Activated CD4-positive, alpha-beta memory T cell treated with anti-CD3 and anti-CD28 coated beads for 36 hours (primary cell): ENCODE measurements at regions not wholly inside any gene's neighbourhood (a gene's known extent, or its start where the extent isn't known, plus 50 kb on each side); places are given as distances from the start of the nearest gene placed in this dataset.
"Not testable (repeated sequence)": the region's sequence is repeated elsewhere in the genome, so short reads cannot be mapped to it uniquely, and the experiment has no call there.

ENCODE experiments used
- CTCF ChIA-PET: fragments of 350-600 bp; sonication (Branson Sonifier 250); formaldehyde crosslinking; loops from one replicate; lab custom pipeline; 2021; ENCODE audit warnings: antibody characterized with exemption, inconsistent platforms; lab: Charles Lee
- POLR2A ChIA-PET: fragments of 350-600 bp; sonication (Branson Sonifier 250); formaldehyde crosslinking; loops from one replicate; lab custom pipeline; 2021; ENCODE audit warnings: antibody characterized with exemption; lab: Charles Lee
- DNase-seq: peaks from one replicate; pipeline ENCODE4 v3.0.0-alpha.2; 2020
- H3K27ac Mint-ChIP-seq: one replicate; pipeline ENCODE4 v1.8.0; 2021; ENCODE audit warnings: mixed read lengths
- H3K27me3 Mint-ChIP-seq: one replicate; pipeline ENCODE4 v1.8.0; 2021; ENCODE audit warnings: mixed read lengths
- H3K36me3 Mint-ChIP-seq: one replicate; pipeline ENCODE4 v1.8.0; 2021; ENCODE audit warnings: mixed read lengths
- H3K4me1 Mint-ChIP-seq: one replicate; pipeline ENCODE4 v1.8.0; 2021; ENCODE audit warnings: low read depth, mixed read lengths
- H3K4me3 Mint-ChIP-seq: one replicate; pipeline ENCODE4 v1.8.0; 2021; ENCODE audit warnings: mild to moderate bottlenecking, mixed read lengths
- H3K9me3 Mint-ChIP-seq: one replicate; pipeline ENCODE4 v1.8.0; 2021; ENCODE audit warnings: mixed read lengths
- intact Hi-C: fragments of 100-400 bp; cut with micrococcal nuclease; formaldehyde crosslinking; loops from one replicate; pipeline ENCODE4 v1.15.1; 2023

DNA sequence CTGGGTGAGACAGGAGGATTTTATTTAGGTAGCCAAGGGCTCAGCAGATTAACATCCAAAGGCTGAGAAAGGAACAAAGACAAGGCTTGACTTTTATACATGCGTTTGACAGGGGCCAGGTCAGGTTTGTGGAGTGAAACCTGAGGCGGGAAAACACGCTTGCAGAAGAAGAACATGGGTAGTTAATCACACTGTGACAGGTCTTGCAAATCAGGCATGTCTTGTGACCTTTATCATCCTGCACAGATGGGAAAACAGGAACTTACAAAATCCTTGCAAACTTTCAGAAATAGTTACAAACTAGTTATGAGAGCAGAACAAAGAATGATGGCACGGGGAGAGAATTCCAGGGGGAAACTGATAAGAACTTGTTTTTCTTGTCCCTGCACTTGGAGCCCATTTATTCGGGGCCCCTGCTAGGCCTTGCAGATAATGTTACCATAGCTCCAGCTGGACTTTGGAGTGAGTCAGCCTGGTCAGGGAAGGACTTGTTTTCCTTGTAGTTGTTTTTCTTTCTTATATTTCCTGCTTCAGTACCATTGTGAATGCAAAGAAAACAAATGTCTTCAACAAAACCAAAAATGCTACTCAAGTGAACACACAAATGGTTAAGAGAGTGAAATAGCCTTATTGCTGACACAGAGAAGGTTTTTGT, 965.9 kb upstream of the ROBO1 start:
- intact Hi-C loops, result no loop called here
- no peak for DNase-seq
- no peaks in the 10 kb centered on the region for H3K27me3 Mint-ChIP-seq
- POLR2A ChIA-PET, result no interaction called here
- CTCF ChIA-PET, result no interaction called here
- H3K4me3 Mint-ChIP-seq, result no peak overlapping the region
- no peaks in the 10 kb centered on the region for H3K36me3 Mint-ChIP-seq
- peaks cover 12% of the 10 kb centered on the region for H3K9me3 Mint-ChIP-seq
- no peaks in the 10 kb centered on the region for H3K4me1 Mint-ChIP-seq
- H3K27ac Mint-ChIP-seq, result no peak overlapping the region

DNA sequence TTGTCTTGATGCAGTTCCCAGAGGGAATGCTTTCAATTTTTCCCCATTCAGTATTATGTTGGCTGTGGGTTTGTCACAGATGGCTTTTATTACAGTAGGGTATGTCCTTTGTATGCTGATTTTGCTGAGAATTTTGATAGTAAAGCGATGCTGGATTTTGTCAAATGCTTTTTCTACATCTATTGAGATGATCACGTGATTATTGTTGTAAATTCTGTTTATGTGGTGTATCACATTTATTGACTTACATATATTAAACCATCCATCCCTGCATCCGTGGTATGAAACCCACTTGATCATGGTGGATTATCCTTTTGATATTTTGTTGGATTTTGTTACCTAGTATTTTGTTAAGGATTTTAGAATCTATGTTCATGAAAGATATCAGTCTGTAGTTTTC, 959.8 kb upstream of the ROBO1 start:
- DNase-seq, H3K27me3 Mint-ChIP-seq, intact Hi-C loops, H3K27ac Mint-ChIP-seq, POLR2A ChIA-PET, CTCF ChIA-PET, H3K4me3 Mint-ChIP-seq, H3K9me3 Mint-ChIP-seq, H3K36me3 Mint-ChIP-seq, H3K4me1 Mint-ChIP-seq: not testable (repeated sequence)

DNA sequence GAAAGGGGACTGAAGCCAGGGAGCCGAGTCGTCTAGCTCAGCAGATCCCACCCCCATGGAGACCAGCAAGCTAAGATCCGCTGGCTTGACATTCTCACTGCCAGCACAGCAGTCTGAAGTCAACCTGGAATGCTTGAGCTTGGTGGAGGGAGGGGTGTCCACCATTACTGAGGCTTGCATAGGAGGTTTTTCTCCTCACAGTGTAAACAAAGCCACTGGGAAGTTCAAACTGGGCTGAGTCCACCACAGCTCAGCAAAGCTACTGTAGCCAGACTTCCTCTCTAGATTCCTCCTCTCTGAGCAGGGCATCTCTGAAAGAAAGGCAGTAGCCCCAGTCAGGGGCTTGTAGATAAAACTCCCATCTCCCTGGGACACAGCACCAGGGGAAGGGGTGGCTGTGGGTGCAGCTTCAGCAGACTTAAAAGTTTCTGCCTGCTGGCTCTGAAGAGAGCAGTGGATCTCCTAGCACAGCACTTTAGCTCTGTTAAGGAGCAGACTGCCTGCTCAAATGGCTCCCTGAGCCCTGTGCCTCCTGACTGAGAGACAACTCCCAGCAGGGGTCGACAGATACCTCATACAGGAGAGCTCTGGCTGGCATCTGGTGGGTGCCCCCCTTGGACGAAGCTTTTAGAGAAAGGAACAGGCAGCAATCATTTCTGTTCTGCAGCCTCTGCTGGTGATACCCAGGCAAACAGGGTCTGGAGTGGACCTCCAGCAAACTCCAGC, 942.0 kb upstream of the ROBO1 start:
- H3K4me1 Mint-ChIP-seq, H3K27ac Mint-ChIP-seq, intact Hi-C loops, H3K36me3 Mint-ChIP-seq, CTCF ChIA-PET, POLR2A ChIA-PET, H3K27me3 Mint-ChIP-seq, DNase-seq, H3K4me3 Mint-ChIP-seq: not testable (repeated sequence)
- peaks cover 37% of the 10 kb centered on the region for H3K9me3 Mint-ChIP-seq

DNA sequence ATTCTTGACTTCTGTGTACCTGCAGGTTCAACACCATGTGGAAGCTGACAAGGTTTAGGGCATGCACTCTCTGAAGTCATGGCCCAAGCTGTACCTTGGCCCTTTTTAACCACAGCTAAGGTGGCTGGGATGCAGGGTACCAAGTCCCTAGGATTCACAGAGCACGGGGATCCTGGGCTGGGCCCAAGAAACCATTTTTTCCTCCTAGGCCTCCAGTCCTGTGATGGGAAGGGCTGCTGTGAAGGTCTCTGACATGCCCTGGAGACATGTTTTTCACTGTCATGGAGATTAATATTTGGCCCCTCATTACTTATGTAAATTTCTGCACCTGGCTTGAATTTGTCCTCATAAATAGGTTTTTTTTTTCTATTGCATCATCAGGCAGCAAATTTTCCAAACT, 937.5 kb upstream of the ROBO1 start:
- intact Hi-C loops, result no loop called here
- Mint-ChIP-seq H3K4me3 (no peak overlapping the region), H3K27me3 (no peaks in the 10 kb centered on the region), H3K36me3 (no peaks in the 10 kb centered on the region), H3K4me1 (no peaks in the 10 kb centered on the region), H3K9me3 (peaks cover 36% of the 10 kb centered on the region), H3K27ac (no peak overlapping the region)
- ChIA-PET CTCF (no interaction called here), POLR2A (no interaction called here)
- no peak for DNase-seq

DNA sequence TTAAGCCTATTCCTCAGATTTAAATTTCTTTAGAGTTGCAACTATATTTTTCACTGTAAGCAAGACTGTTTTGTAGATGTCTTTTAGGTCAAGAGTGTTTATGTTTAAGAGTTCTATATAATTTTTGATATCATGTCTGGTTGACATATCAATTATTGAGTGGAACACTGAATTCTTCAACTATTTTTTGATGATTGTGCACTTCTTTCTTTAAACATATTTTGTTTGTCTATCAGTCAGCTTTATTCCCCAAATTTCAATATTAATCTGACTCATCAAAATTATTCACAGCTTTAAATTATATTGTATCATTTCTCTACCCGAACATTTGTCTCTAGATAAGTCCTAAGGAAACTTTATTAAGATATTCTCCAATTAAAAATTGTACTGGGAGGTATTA, 933.6 kb upstream of the ROBO1 start:
- H3K36me3 Mint-ChIP-seq, result no peaks in the 10 kb centered on the region
- CTCF ChIA-PET, result no interaction called here
- no peak for DNase-seq
- no peak overlapping the region for H3K27ac Mint-ChIP-seq
- H3K4me1 Mint-ChIP-seq, result no peaks in the 10 kb centered on the region
- H3K9me3 Mint-ChIP-seq, result peaks cover 25% of the 10 kb centered on the region
- no peaks in the 10 kb centered on the region for H3K27me3 Mint-ChIP-seq
- POLR2A ChIA-PET, result no interaction called here
- no peak overlapping the region for H3K4me3 Mint-ChIP-seq
- intact Hi-C loops, result no loop called here

DNA sequence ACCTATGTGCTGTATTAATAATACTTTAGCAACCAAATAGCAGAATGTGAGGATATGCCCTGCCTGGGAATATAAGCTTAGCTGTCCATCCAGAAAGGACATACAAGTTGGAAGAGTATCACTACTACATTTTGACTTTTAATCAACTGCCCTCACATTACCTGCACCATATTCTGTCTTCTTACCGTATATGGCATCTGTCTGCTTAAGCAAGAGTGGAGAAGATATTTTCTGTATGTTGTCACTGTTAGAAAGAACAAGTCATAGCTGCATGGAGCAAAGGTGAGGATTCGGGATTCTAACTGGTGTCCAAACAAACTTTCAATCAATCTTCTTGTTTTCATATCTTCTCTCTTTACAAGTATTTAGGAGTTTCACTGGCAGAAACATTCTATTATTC, 929.5 kb upstream of the ROBO1 start:
- H3K27ac Mint-ChIP-seq, result no peak overlapping the region
- ChIA-PET POLR2A (no interaction called here), CTCF (no interaction called here)
- no peak for DNase-seq
- no peak overlapping the region for H3K4me3 Mint-ChIP-seq
- H3K9me3 Mint-ChIP-seq, result peaks cover 9% of the 10 kb centered on the region
- intact Hi-C loops, result no loop called here
- H3K27me3 Mint-ChIP-seq, result no peaks in the 10 kb centered on the region
- H3K4me1 Mint-ChIP-seq, result no peaks in the 10 kb centered on the region
- peaks cover under 1% of the 10 kb centered on the region for H3K36me3 Mint-ChIP-seq

DNA sequence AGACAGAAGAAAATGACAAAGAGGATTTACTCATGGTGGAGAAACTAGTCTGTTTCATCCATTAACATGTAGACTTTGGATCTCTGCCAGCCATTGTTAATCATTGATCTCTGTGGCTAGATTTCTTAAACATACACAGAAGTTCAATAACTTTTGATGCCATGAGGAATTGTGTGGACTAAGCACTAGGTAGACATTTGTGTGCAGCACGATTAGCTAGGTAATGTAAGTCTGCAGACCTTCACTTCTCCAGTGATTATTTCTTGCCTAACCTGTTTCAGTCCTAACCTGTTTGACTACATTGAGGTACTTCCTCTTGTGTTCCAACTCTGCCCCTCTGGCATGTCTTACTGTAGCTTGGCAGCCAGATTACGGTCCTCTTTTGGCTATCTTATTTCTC, 928.5 kb upstream of the ROBO1 start:
- Mint-ChIP-seq H3K27me3 (no peaks in the 10 kb centered on the region), H3K27ac (no peak overlapping the region), H3K9me3 (peaks cover 14% of the 10 kb centered on the region), H3K4me1 (no peaks in the 10 kb centered on the region), H3K4me3 (no peak overlapping the region), H3K36me3 (peaks cover 2% of the 10 kb centered on the region)
- DNase-seq, result no peak
- intact Hi-C loops, result no loop called here
- POLR2A ChIA-PET, result no interaction called here
- CTCF ChIA-PET, result interaction anchor here (0.6 kb wide), 1 partner anchor 697 kb away, joined by 3 read pairs; no protein-coding TSS in a partner anchor

DNA sequence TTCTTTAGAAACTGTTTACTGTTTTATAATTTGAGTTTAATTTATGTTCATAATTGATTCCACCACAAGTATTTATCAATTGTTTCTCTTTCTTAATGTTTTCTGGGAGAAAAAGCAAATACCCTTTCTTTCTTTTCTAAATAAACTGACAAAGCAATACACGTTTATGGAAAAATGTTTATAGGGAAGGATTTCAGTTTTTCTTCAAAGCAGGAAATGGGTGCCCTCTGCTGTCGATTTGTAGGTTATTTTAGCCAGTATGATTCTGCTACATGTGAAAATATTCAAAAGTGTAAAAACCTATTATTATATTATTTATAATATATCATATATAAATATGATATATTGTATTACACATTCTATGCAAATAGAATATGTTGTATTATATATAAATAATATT, 921.0 kb upstream of the ROBO1 start:
- Mint-ChIP-seq H3K27ac (no peak overlapping the region), H3K9me3 (peaks cover 11% of the 10 kb centered on the region), H3K27me3 (no peaks in the 10 kb centered on the region), H3K4me1 (no peaks in the 10 kb centered on the region), H3K4me3 (no peak overlapping the region), H3K36me3 (peaks cover 2% of the 10 kb centered on the region)
- POLR2A ChIA-PET, result no interaction called here
- intact Hi-C loops, result loop anchor here (10.0 kb wide), 1 partner anchor 1164 kb away; no protein-coding TSS in a partner anchor
- CTCF ChIA-PET, result no interaction called here
- DNase-seq, result no peak

DNA sequence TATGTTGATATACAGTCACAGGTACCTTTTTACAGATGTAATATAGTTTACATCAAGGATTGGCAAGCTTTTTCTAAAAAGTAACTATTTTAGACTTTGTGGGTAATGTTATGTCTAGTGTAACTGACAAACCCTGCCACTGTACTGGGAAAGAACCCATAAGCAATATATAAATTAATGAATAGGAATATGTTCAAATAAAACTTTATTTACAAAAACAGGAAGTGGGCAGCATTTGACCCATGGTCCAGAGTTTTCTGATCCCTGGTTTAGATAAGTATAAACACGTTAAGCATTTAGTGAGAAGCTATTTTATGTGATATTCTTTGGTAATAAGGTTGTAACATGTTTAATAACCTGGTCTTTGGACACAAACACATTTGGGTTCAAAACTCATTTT, 915.2 kb upstream of the ROBO1 start:
- Mint-ChIP-seq H3K4me3 (no peak overlapping the region), H3K36me3 (no peaks in the 10 kb centered on the region), H3K4me1 (no peaks in the 10 kb centered on the region), H3K27ac (no peak overlapping the region), H3K9me3 (peaks cover 21% of the 10 kb centered on the region), H3K27me3 (no peaks in the 10 kb centered on the region)
- CTCF ChIA-PET, result no interaction called here
- POLR2A ChIA-PET, result no interaction called here
- intact Hi-C loops, result loop anchor here (10.0 kb wide), 1 partner anchor 1158 kb away; no protein-coding TSS in a partner anchor
- DNase-seq, result no peak

DNA sequence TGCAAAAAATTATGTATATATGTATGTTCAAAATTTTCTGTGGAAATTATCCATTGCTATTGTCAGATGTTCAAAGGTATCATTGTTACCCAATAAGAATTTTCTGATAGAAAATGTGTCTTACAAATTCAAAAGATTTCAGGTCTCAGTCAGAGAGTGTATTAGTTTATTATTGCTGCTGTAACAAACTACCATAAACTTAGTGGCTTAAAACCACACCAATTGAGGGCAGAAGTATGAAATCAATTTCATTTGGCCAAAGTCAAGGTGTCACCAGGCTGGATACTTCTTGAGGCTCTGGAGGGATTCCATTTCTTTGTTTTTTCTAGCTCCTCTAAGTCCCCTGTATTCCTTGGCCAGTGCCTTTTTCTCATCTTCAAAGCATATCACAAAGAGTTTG, 914.4 kb upstream of the ROBO1 start:
- POLR2A ChIA-PET, result no interaction called here
- H3K36me3 Mint-ChIP-seq, result no peaks in the 10 kb centered on the region
- CTCF ChIA-PET, result no interaction called here

DNA sequence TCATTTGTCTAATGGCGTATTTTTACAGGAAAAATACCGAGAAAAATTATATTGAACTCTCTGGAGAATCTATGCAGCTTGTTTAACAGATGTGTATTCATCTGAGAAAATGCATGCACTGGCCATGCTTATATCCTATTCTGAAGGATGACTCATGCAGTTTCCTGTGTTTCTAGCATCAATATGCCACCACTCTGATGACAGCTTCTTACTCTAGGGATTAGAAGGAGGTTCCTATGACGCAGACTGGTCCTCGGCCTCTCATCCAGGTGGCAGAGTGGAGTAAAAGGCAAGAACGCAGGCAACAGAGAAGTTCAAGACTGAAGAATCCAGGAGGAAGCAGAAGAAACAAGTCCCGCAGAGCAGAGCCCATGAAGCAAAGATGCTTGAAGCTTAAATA, 910.0 kb upstream of the ROBO1 start:
- no peak overlapping the region for H3K27ac Mint-ChIP-seq
- intact Hi-C loops, result no loop called here
- no peaks in the 10 kb centered on the region for H3K4me1 Mint-ChIP-seq
- no peak for DNase-seq
- H3K9me3 Mint-ChIP-seq, result peaks cover 20% of the 10 kb centered on the region
- POLR2A ChIA-PET, result no interaction called here
- no peaks in the 10 kb centered on the region for H3K36me3 Mint-ChIP-seq
- no peaks in the 10 kb centered on the region for H3K27me3 Mint-ChIP-seq
- CTCF ChIA-PET, result no interaction called here
- no peak overlapping the region for H3K4me3 Mint-ChIP-seq

More for the DNA sequence above, 914.4 kb upstream of the ROBO1 start:
- Mint-ChIP-seq H3K9me3 (peaks cover 22% of the 10 kb centered on the region), H3K27ac (no peak overlapping the region), H3K4me1 (no peaks in the 10 kb centered on the region), H3K27me3 (no peaks in the 10 kb centered on the region), H3K4me3 (no peak overlapping the region)
- intact Hi-C loops, result loop anchor here (10.0 kb wide), 1 partner anchor 1157 kb away; no protein-coding TSS in a partner anchor
- DNase-seq, result no peak

DNA sequence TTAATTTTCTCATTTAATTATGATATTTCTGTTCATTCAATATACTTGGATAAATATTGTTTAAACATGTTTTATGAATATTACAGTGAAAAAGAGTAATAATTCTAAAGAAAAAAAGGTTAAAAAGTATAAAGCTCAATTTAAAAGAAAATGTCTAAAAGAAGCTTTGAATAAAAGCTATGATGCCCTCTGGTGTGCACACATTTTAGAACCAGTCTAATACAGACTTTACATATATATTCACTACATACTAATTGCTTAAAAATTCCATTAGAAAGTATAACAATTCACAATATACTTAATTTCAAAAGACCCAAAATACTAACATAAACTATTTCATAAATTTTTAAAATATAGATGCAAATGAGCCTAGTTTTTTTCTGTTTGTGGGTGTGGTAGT, 909.1 kb upstream of the ROBO1 start:
- Mint-ChIP-seq H3K9me3 (peaks cover 11% of the 10 kb centered on the region), H3K36me3 (no peaks in the 10 kb centered on the region), H3K27ac (no peak overlapping the region), H3K27me3 (no peaks in the 10 kb centered on the region), H3K4me1 (no peaks in the 10 kb centered on the region), H3K4me3 (no peak overlapping the region)
- no peak for DNase-seq
- POLR2A ChIA-PET, result no interaction called here
- intact Hi-C loops, result no loop called here
- CTCF ChIA-PET, result no interaction called here

DNA sequence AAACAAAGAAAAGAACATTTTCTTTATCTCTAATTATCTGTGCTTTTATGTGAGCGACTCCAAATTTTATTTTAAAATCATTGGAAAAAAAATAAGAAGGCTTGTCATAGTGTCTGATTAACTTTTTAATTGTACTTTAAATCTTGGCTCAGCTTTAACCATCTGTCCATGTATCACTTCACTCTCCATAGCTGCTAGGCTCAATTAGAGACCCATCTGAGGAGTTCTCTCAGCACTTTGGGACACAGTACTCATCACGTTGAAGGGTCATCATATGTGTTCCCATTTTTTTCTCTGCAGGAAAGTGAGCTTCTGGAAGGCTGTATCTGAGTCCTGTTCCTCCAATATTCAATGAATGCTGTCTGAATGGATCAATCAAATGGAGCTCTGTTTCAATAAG, 908.5 kb upstream of the ROBO1 start:
- CTCF ChIA-PET, result no interaction called here
- peaks cover 10% of the 10 kb centered on the region for H3K9me3 Mint-ChIP-seq
- no peaks in the 10 kb centered on the region for H3K4me1 Mint-ChIP-seq
- H3K27ac Mint-ChIP-seq, result no peak overlapping the region
- POLR2A ChIA-PET, result no interaction called here
- DNase-seq, result no peak
- H3K36me3 Mint-ChIP-seq, result no peaks in the 10 kb centered on the region
- intact Hi-C loops, result no loop called here
- H3K4me3 Mint-ChIP-seq, result no peak overlapping the region
- H3K27me3 Mint-ChIP-seq, result no peaks in the 10 kb centered on the region
